ENCODE measurements at regions not wholly inside any gene's neighbourhood (a gene's known extent, or its start where the extent isn't known, plus 50 kb on each side); places are given as distances from the start of the nearest gene placed in this dataset.
A peak's percentile ranks its signal among the peaks of the same experiment; 100 is the strongest.
"Not testable (repeated sequence)": the region's sequence is repeated elsewhere in the genome, so short reads cannot be mapped to it uniquely, and the experiment has no call there.

DNA sequence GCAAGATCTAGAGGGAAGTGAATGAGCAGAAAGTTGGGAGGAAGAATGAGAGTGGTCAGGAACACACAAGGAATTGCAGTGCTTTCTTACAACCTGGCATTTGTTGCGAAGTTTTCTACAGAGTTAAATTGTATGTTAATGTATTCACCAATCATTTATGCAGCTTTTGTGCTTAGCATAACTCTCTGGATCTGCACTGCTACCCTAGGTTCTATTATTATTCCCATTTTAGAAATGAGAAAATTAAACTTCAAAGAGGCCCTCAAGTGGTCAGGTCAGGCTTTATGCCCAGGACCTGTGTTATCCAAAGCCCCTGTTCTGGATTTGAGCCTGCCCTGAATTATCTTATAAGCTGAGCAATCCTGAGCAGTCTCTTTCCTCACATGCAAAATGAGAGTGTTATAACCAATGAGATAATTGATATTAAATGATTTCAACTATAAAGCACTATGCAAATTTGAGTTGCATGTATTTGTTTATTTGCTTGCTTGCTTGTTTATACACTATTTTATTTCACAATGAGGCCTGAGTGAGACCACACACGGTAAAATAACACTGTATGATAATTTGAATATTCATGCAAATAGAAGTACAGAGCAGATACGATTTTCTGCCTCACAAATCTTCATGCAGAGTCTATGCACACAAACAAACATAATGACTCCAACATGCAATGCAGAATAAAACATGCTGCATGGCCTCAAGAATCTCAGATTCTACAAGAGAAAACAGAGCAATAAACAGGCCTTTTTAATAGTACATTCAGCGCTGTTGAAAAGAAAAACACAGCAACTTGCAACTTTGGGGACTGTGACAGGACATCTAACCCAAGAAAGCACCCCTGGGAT lies 323.0 kb downstream of the PLPP3 start:
- TF ChIP-seq, protein P1, sequence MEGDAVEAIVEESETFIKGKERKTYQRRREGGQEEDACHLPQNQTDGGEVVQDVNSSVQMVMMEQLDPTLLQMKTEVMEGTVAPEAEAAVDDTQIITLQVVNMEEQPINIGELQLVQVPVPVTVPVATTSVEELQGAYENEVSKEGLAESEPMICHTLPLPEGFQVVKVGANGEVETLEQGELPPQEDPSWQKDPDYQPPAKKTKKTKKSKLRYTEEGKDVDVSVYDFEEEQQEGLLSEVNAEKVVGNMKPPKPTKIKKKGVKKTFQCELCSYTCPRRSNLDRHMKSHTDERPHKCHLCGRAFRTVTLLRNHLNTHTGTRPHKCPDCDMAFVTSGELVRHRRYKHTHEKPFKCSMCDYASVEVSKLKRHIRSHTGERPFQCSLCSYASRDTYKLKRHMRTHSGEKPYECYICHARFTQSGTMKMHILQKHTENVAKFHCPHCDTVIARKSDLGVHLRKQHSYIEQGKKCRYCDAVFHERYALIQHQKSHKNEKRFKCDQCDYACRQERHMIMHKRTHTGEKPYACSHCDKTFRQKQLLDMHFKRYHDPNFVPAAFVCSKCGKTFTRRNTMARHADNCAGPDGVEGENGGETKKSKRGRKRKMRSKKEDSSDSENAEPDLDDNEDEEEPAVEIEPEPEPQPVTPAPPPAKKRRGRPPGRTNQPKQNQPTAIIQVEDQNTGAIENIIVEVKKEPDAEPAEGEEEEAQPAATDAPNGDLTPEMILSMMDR (IDR thresholded peaks at IDR 0.05; ENCODE audit: low read depth, low read length, missing control alignments), result no peak
- in situ Hi-C loops (cut with HindIII; ENCODE audit: low sequenced_read_pairs), result loop anchor here (5.0 kb wide), 1 partner anchor 54 kb away; no protein-coding TSS in a partner anchor
- H3K4me3 ChIP-seq (ENCODE audit: low read depth, low read length), result no peak overlapping the region
- no peak for DNase-seq (ENCODE audit: low read depth)

DNA sequence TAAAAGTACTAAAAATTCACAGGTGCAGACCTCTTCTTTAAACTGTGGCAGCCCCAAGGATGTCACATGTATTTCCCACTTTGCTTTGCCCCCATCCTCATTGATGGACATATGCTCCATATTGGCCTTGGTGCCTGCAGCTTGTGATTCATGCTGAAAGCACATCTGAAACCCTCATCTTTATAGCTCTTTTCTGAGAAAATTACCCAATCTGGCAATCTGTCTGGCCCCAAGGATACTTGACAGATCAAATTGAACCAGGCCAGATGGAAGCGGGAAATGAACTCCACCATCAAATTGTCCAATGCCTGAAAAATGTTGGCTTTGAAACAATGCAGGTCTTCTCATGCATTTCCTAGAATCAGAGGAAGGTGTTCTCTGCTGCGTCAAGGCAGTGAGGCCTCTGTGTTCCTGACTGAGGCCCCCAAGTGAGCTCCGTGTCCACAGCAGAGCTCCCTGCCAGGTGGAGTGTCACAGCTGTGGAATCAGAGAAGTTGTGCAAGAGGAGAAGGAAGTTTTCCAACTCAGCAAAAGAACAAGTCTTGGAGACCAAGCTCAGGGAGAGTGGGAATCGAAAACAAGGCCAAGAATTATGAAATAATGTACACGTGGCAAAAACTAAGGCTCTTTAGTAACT lies 323.7 kb downstream of the PLPP3 start:
- peak; percentile 2 for DNase-seq (ENCODE audit: low read depth)
- TF ChIP-seq, protein P1 (IDR thresholded peaks at IDR 0.05; ENCODE audit: low read depth, low read length, missing control alignments), result no peak
- in situ Hi-C loops (cut with HindIII; ENCODE audit: low sequenced_read_pairs), result loop anchor here (5.0 kb wide), 1 partner anchor 53 kb away; no protein-coding TSS in a partner anchor
- no peak overlapping the region for H3K4me3 ChIP-seq (ENCODE audit: low read depth, low read length)

DNA sequence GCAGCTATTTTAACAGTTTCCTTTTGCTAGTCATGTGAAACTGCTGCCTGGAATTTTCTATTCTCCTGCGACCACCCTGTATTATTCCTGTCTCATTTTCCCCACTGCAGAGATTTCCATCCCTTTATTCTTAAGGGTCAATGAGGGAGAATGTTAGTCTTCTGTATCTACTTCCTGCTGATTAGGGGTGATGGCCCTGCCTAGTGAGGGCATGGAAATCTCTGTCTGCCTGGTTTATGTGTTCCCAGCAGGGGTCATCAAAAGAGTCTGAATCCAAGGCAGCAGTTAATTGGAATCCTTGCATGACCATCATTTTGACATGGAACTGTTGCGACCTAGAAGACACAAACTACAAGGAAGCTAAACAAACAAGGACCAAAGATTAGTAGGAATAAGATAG lies 325.2 kb downstream of the PLPP3 start:
- in situ Hi-C loops (cut with HindIII; ENCODE audit: low sequenced_read_pairs), result no loop called here
- no peak overlapping the region for H3K4me3 ChIP-seq (ENCODE audit: low read depth, low read length)
- DNase-seq (ENCODE audit: low read depth), result no peak
- TF ChIP-seq, protein P1 (IDR thresholded peaks at IDR 0.05; ENCODE audit: low read depth, low read length, missing control alignments), result no peak

DNA sequence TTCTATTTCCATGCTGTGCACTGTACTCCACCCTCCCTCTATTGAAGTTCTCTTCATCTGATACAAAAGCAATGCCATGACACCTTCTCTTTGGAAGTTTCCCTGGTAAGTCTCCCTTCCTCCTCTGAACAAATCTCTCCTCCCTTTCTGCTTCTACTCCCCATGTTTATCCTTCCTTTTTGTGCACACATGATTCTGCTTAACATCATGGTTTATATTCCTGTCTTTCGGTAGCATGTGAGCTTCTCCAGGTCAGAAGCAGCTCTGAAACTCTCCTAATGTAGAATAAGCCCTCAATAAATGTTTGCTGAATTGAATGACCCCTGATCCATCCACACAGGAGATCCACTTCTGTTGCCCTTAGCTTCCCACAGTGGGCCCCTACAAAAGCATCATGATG lies 328.6 kb downstream of the PLPP3 start:
- H3K4me3 ChIP-seq (ENCODE audit: low read depth, low read length), result no peak overlapping the region
- no peak for DNase-seq (ENCODE audit: low read depth)
- in situ Hi-C loops (cut with HindIII; ENCODE audit: low sequenced_read_pairs), result no loop called here
- TF ChIP-seq, protein P1 (IDR thresholded peaks at IDR 0.05; ENCODE audit: low read depth, low read length, missing control alignments), result no peak

DNA sequence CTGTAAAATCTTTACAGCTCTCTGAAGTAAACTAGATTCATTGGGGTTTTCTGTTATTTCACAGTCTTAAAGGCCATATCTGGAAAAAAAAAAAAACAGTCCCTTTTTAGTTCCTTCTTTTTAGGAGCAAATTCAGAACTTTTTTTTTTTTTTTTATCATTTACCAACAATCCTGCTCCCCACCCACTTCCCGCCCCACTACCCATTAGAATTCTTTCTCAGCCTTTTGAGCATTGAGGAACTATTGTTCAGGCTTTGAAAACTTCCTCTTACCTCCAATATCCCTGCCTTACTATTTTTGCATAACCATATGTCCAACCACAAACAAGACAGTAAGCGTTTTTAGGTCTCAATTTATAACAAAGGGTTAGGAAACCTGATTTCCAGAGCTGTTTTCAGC lies 330.1 kb downstream of the PLPP3 start:
- no peak overlapping the region for H3K4me3 ChIP-seq (ENCODE audit: low read depth, low read length)
- TF ChIP-seq, protein P1 (IDR thresholded peaks at IDR 0.05; ENCODE audit: low read depth, low read length, missing control alignments), result no peak
- DNase-seq (ENCODE audit: low read depth), result no peak
- in situ Hi-C loops (cut with HindIII; ENCODE audit: low sequenced_read_pairs), result no loop called here

DNA sequence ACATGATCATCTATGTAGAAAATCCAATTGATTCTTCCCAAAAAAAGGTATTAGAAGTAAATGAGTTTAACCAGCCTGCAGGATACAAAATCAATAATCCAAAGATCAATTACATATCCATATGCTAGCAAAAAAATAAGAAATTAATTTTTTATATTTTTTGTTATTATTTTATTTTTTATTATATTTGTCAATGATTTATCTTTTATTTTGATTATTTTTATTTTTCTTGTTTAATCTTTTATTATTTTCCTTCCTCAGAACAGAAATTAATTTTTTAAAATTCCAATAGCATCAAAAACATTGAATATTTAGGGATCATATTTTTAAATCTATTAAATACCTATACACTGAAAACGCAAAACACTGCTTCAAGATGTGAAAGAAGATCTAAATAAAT lies 331.2 kb downstream of the PLPP3 start:
- no peak for DNase-seq (ENCODE audit: low read depth)
- in situ Hi-C loops (cut with HindIII; ENCODE audit: low sequenced_read_pairs), result no loop called here
- H3K4me3 ChIP-seq (ENCODE audit: low read depth, low read length), result no peak overlapping the region
- TF ChIP-seq, protein P1 (IDR thresholded peaks at IDR 0.05; ENCODE audit: low read depth, low read length, missing control alignments), result no peak

DNA sequence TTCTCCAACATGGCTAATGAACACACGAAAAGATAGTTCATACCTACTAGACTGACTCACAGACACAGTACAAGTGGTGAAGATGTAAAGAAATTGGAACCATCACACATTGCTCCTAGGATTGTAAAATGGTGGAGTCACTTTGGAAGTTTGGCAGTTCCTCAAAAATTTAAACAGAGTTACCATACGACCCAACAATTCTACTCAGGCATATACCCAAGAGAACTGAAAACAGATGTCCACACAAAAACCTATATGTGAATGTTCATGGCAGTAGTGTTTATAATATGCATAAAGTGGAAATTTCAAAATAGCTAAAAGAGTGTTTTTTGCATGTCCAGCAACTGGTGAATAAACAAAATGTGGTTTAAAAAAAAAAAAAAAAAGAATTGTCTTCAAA lies 332.6 kb downstream of the PLPP3 start:
- DNase-seq (ENCODE audit: low read depth); H3K4me3 ChIP-seq (ENCODE audit: low read depth, low read length); in situ Hi-C loops (cut with HindIII; ENCODE audit: low sequenced_read_pairs): not testable (repeated sequence)

All from astrocyte of the cerebellum (primary cell).